GM19099 (cell line): ENCODE measurements at regions not wholly inside any gene's neighbourhood (a gene's known extent, or its start where the extent isn't known, plus 50 kb on each side); places are given as distances from the start of the nearest gene placed in this dataset.

ENCODE experiments used
- POLR2A ChIP-seq: IDR thresholded peaks from 3 replicates; pipeline ENCODE4 v1.6.1; 2011; ENCODE audit warnings: low read depth; ENCODE audit not compliant: insufficient read length; ENCODE audit errors: extremely low read depth

GRCh38 chr13:88103824-88104223 lies 432.7 kb downstream of the SLITRK5 start:
- no peak for TF ChIP-seq POLR2A

- TF ChIP-seq POLR2A = no peak
These were observed 433.4 kb downstream of the SLITRK5 start for GRCh38 chr13:88104576-88104975.

- TF ChIP-seq POLR2A = no peak
These were observed 436.4 kb downstream of the SLITRK5 start for GRCh38 chr13:88107570-88107969.

GRCh38 chr13:88112526-88112925 lies 441.4 kb downstream of the SLITRK5 start:
- no peak for TF ChIP-seq POLR2A

GRCh38 chr13:88115976-88116375 lies 444.8 kb downstream of the SLITRK5 start:
- TF ChIP-seq POLR2A = no peak

- no peak for TF ChIP-seq POLR2A
These were observed 447.8 kb downstream of the SLITRK5 start for GRCh38 chr13:88118952-88119351.

GRCh38 chr13:88124142-88124541 lies 453.0 kb downstream of the SLITRK5 start:
- TF ChIP-seq POLR2A = no peak

- no peak for TF ChIP-seq POLR2A
These were observed 453.9 kb downstream of the SLITRK5 start for GRCh38 chr13:88125055-88125454.

GRCh38 chr13:88136098-88136790 lies 465.1 kb downstream of the SLITRK5 start:
- TF ChIP-seq POLR2A = no peak

GRCh38 chr13:88142653-88143052 lies 471.5 kb downstream of the SLITRK5 start:
- no peak for TF ChIP-seq POLR2A

GRCh38 chr13:88144580-88144979 lies 473.4 kb downstream of the SLITRK5 start:
- no peak for TF ChIP-seq POLR2A

- no peak for TF ChIP-seq POLR2A
These were observed 482.2 kb downstream of the SLITRK5 start for GRCh38 chr13:88153353-88153752.

GRCh38 chr13:88154001-88154400 lies 482.8 kb downstream of the SLITRK5 start:
- no peak for TF ChIP-seq POLR2A

- TF ChIP-seq POLR2A = no peak
These were observed 491.0 kb downstream of the SLITRK5 start for GRCh38 chr13:88162076-88162702.

- TF ChIP-seq POLR2A = no peak
These were observed 505.1 kb downstream of the SLITRK5 start for GRCh38 chr13:88176231-88176630.

GRCh38 chr13:88183440-88183839 lies 512.3 kb downstream of the SLITRK5 start:
- TF ChIP-seq POLR2A = no peak

GRCh38 chr13:88188986-88189385 lies 517.8 kb downstream of the SLITRK5 start:
- TF ChIP-seq POLR2A = no peak

- TF ChIP-seq POLR2A = no peak
These were observed 518.6 kb downstream of the SLITRK5 start for GRCh38 chr13:88189728-88190127.

- TF ChIP-seq POLR2A = no peak
These were observed 524.9 kb downstream of the SLITRK5 start for GRCh38 chr13:88196106-88196505.
